Heart left ventricle (tissue), 13 donors: ENCODE measurements at regions not wholly inside any gene's neighbourhood (a gene's known extent, or its start where the extent isn't known, plus 50 kb on each side); places are given as distances from the start of the nearest gene placed in this dataset.

Experiments
- CTCF ChIP-seq, 12 donors: fragments of 200-600 bp; sonication (generic) in 4 of 12; IDR thresholded peaks; one replicate each; pipeline versions ENCODE4 v1.5.0 to v1.8.0; 2018 to 2022; ENCODE audit warnings: antibody characterized with exemption in 12 of 12, mild to moderate bottlenecking in 5 of 12
- POLR2A ChIP-seq, 2 donors: fragments of 450-650 bp; IDR thresholded peaks; one replicate each; pipeline ENCODE4 v1.6.1; 2017; ENCODE audit warnings: antibody characterized with exemption in 2 of 2, mild to moderate bottlenecking in 2 of 2, moderate library complexity in 2 of 2
- donor health status: ischemic (EF 13 %, LVEDD 7.1; RV severe dilation, severe dysfunction).
- donor health status: DM: no; HTN: yes; CAD: no.
- donor health status: DM: no; HTN: no; CAD: no.
- donor health status: ischemic (EF 25% LVEDD 6.9; RV normal size, moderate dysfunction).
- donor health status: ischemic (EF 25% LVEDD 5.7; RV mildly dilated, moderate dysfunction).
- donor health status: ischemic (EF 35%, LVEDD 5.7; RV mildly dilated, moderate dysfunction).
- donor health status: nonischemic (EF 11% LVEDD 7.7; RV severe dilation, severe dysfunction).
- donor health status: DM: yes; HTN: yes; CAD: no.
- donor health status: PGD.
- donor health status: ischemic (EF 29% LVEDD 5.4; RV normal size, mild dysfunction).
- donor health status: nonischemic (EF 23%, LVEDD 6.1; RV moderate dilation, normal function).

GRCh38 chr14:97395068-97395467 lies 597.9 kb downstream of the VRK1 start:
- TF ChIP-seq CTCF (IDR thresholded peaks at IDR 0.05) (no peak), POLR2A (IDR thresholded peaks at IDR 0.05) (no peak)
